GM23248 (cell line): ENCODE measurements at regions not wholly inside any gene's neighbourhood (a gene's known extent, or its start where the extent isn't known, plus 50 kb on each side); places are given as distances from the start of the nearest gene placed in this dataset.

Experiments
- DNase-seq: peaks from one replicate; pipeline ENCODE4 v3.0.0-alpha.2; 2015
- H2AFZ ChIP-seq: fragments of 200-600 bp; sonication (generic); 2 replicates; pipeline ENCODE4 v1.6.1; 2016; ENCODE audit warnings: antibody characterized with exemption
- H3F3A ChIP-seq: fragments of 200-600 bp; sonication (generic); 2 replicates; pipeline ENCODE4 v1.6.1; 2016; ENCODE audit warnings: mild to moderate bottlenecking, antibody characterized with exemption, mixed run types; ENCODE audit not compliant: insufficient read depth
- H3K27ac ChIP-seq: fragments of 200-600 bp; sonication (generic); 2 replicates; pipeline ENCODE4 v1.5.1; 2016; ENCODE audit warnings: mild to moderate bottlenecking
- H3K27me3 ChIP-seq: fragments of 200-600 bp; sonication (generic); replicated peaks from 2 replicates; pipeline ENCODE4 v1.6.1; 2016; ENCODE audit warnings: mild to moderate bottlenecking; ENCODE audit not compliant: insufficient read depth
- H3K36me3 ChIP-seq: fragments of 200-600 bp; sonication (generic); 2 replicates; pipeline ENCODE4 v1.6.1; 2016; ENCODE audit warnings: low read depth, mild to moderate bottlenecking
- H3K4me1 ChIP-seq: fragments of 200-600 bp; sonication (generic); 2 replicates; pipeline ENCODE4 v1.6.1; 2016; ENCODE audit warnings: mild to moderate bottlenecking; ENCODE audit not compliant: insufficient read depth
- H3K4me2 ChIP-seq: fragments of 200-600 bp; sonication (generic); one replicate; pipeline ENCODE4 v1.6.1; 2016; ENCODE audit warnings: mild to moderate bottlenecking; ENCODE audit not compliant: unreplicated experiment
- H3K4me3 ChIP-seq: fragments of 200-600 bp; sonication (generic); 2 replicates; pipeline ENCODE4 v1.5.1; 2016; ENCODE audit warnings: mild to moderate bottlenecking
- H3K79me2 ChIP-seq: fragments of 200-600 bp; sonication (generic); 2 replicates; pipeline ENCODE4 v1.6.1; 2016; ENCODE audit warnings: mild to moderate bottlenecking; ENCODE audit not compliant: insufficient read depth
- H3K9ac ChIP-seq: fragments of 200-600 bp; sonication (generic); 2 replicates; pipeline ENCODE4 v1.6.1; 2016; ENCODE audit warnings: mild to moderate bottlenecking
- H3K9me2 ChIP-seq: fragments of 200-600 bp; sonication (generic); 2 replicates; pipeline ENCODE4 v1.6.1; 2016; ENCODE audit warnings: mixed run types, mild to moderate bottlenecking, moderate library complexity; ENCODE audit not compliant: insufficient read depth
- H3K9me3 ChIP-seq: fragments of 200-600 bp; sonication (generic); one replicate; pipeline ENCODE4 v1.6.1; 2017; ENCODE audit warnings: low read depth
- H4K20me1 ChIP-seq: fragments of 200-600 bp; sonication (generic); 2 replicates; pipeline ENCODE4 v1.6.0; 2016; ENCODE audit not compliant: insufficient read depth
- EZH2 ChIP-seq: fragments of 200-600 bp; sonication (generic); IDR thresholded peaks from 2 replicates; pipeline ENCODE4 v1.6.1; 2018; ENCODE audit warnings: antibody characterized with exemption, mild to moderate bottlenecking; ENCODE audit not compliant: insufficient read depth, poor library complexity, severe bottlenecking
- EZH2phosphoT487 ChIP-seq: fragments of 200-600 bp; sonication (generic); IDR thresholded peaks from 2 replicates; pipeline ENCODE4 v1.6.1; 2018; ENCODE audit warnings: antibody characterized with exemption, moderate library complexity, mild to moderate bottlenecking, low read depth; ENCODE audit not compliant: insufficient read depth
- WGBS, 2 experiments: methylation state at CpG; one replicate each; pipeline ENCODE4 v1.1.6; 2015 to 2017; ENCODE audit warnings: low lambda C conversion rate in 2 of 2, low coverage in 1 of 2; ENCODE audit errors: missing lambda C conversion rate in 2 of 2; 5-methylcytosine and 5-hydroxymethylcytosine counted together
- in situ Hi-C: fragments of 300-500 bp; cut with MboI; formaldehyde crosslinking; loops from 2 replicates; pipeline ENCODE4 v1.15.0; 2020

GRCh38 chr10:118128675-118129074 lies 81.9 kb upstream of the RAB11FIP2 start:
- Histone ChIP-seq H3K4me2 (no peak overlapping the region), H3F3A (no peaks in the 10 kb centered on the region), H3K79me2 (no peaks in the 10 kb centered on the region), H3K4me3 (no peak overlapping the region), H4K20me1 (no peaks in the 10 kb centered on the region), H3K36me3 (no peaks in the 10 kb centered on the region), H2AFZ (no peak overlapping the region), H3K4me1 (no peaks in the 10 kb centered on the region), H3K27ac (no peak overlapping the region), H3K9ac (no peak overlapping the region), H3K9me3 (no peaks in the 10 kb centered on the region), H3K9me2 (no peaks in the 10 kb centered on the region), H3K27me3 (no peaks in the 10 kb centered on the region)
- no peak for DNase-seq
- 48 to 56% methylated on average over 2 of the region's 2 CpGs for WGBS, 2 experiments
- in situ Hi-C loops, result no loop called here
- TF ChIP-seq EZH2phosphoT487, result no peak
- TF ChIP-seq EZH2, result no peak

GRCh38 chr10:118118716-118119115 lies 72.0 kb upstream of the RAB11FIP2 start:
- Histone ChIP-seq H3K9me3 (no peaks in the 10 kb centered on the region), H3K27ac (no peak overlapping the region), H3K4me3 (no peak overlapping the region), H3F3A (no peaks in the 10 kb centered on the region), H3K36me3 (no peaks in the 10 kb centered on the region), H3K27me3 (no peaks in the 10 kb centered on the region), H3K9ac (no peak overlapping the region), H3K79me2 (no peaks in the 10 kb centered on the region), H3K4me2 (no peak overlapping the region), H4K20me1 (no peaks in the 10 kb centered on the region), H2AFZ (no peak overlapping the region), H3K9me2 (no peaks in the 10 kb centered on the region), H3K4me1 (no peaks in the 10 kb centered on the region)
- in situ Hi-C loops, result no loop called here
- no peak for DNase-seq
- TF ChIP-seq EZH2phosphoT487 (no peak), EZH2 (no peak)

- Histone ChIP-seq H3F3A (no peaks in the 10 kb centered on the region), H3K9me3 (no peaks in the 10 kb centered on the region), H3K9me2 (no peaks in the 10 kb centered on the region), H3K4me3 (no peak overlapping the region), H3K27ac (no peak overlapping the region), H3K9ac (no peak overlapping the region), H3K4me2 (no peak overlapping the region), H3K4me1 (no peaks in the 10 kb centered on the region), H4K20me1 (no peaks in the 10 kb centered on the region), H3K36me3 (no peaks in the 10 kb centered on the region), H2AFZ (no peak overlapping the region), H3K79me2 (no peaks in the 10 kb centered on the region), H3K27me3 (no peaks in the 10 kb centered on the region)
- no peak for DNase-seq
- in situ Hi-C loops, result no loop called here
- no peak for TF ChIP-seq EZH2phosphoT487
- no peak for TF ChIP-seq EZH2
- 54 to 61% methylated on average over 10 of the region's 10 CpGs for WGBS, 2 experiments
Observed at GRCh38 chr10:118116715-118117449, 70.1 kb upstream of the RAB11FIP2 start.

- 48 to 62% methylated on average over 6 of the region's 6 CpGs for WGBS, 2 experiments
Observed at GRCh38 chr10:118116362-118116714, 69.6 kb upstream of the RAB11FIP2 start.

GRCh38 chr10:118115701-118116100 lies 69.0 kb upstream of the RAB11FIP2 start:
- H3K36me3 ChIP-seq, result no peaks in the 10 kb centered on the region
- H3F3A ChIP-seq, result no peaks in the 10 kb centered on the region
- H3K27ac ChIP-seq, result no peak overlapping the region
- H4K20me1 ChIP-seq, result no peaks in the 10 kb centered on the region
- no peaks in the 10 kb centered on the region for H3K9me3 ChIP-seq
- H3K9me2 ChIP-seq, result no peaks in the 10 kb centered on the region
- no peak for TF ChIP-seq EZH2
- 83 to 84% methylated on average over 8 of the region's 8 CpGs for WGBS, 2 experiments
- in situ Hi-C loops, result no loop called here
- no peak for DNase-seq
- no peak overlapping the region for H2AFZ ChIP-seq
- H3K79me2 ChIP-seq, result no peaks in the 10 kb centered on the region
- H3K4me1 ChIP-seq, result no peaks in the 10 kb centered on the region
- no peak overlapping the region for H3K4me3 ChIP-seq
- no peak overlapping the region for H3K4me2 ChIP-seq
- H3K9ac ChIP-seq, result no peak overlapping the region
- no peaks in the 10 kb centered on the region for H3K27me3 ChIP-seq

More at GRCh38 chr10:118116362-118116714, 69.6 kb upstream of the RAB11FIP2 start:
- H4K20me1 ChIP-seq, result no peaks in the 10 kb centered on the region
- H3F3A ChIP-seq, result no peaks in the 10 kb centered on the region
- in situ Hi-C loops, result no loop called here
- no peak overlapping the region for H3K9ac ChIP-seq
- H3K79me2 ChIP-seq, result no peaks in the 10 kb centered on the region
- H3K4me3 ChIP-seq, result no peak overlapping the region
- DNase-seq, result no peak
- no peaks in the 10 kb centered on the region for H3K9me3 ChIP-seq
- no peaks in the 10 kb centered on the region for H3K9me2 ChIP-seq
- H3K4me1 ChIP-seq, result no peaks in the 10 kb centered on the region
- H3K36me3 ChIP-seq, result no peaks in the 10 kb centered on the region
- no peak overlapping the region for H3K27ac ChIP-seq
- no peaks in the 10 kb centered on the region for H3K27me3 ChIP-seq
- TF ChIP-seq EZH2, result no peak
- no peak for TF ChIP-seq EZH2phosphoT487
- no peak overlapping the region for H2AFZ ChIP-seq
- no peak overlapping the region for H3K4me2 ChIP-seq
